ENCODE measurements at regions not wholly inside any gene's neighbourhood (a gene's known extent, or its start where the extent isn't known, plus 50 kb on each side); places are given as distances from the start of the nearest gene placed in this dataset.

- TF ChIP-seq CTCF (conservative IDR thresholded peaks at IDR 0.05; ENCODE audit: low read depth, low read length) (no peak), EZH2 (IDR thresholded peaks at IDR 0.05; ENCODE audit: low read length, unreplicated experiment) (no peak), EZH2phosphoT487 (IDR thresholded peaks at IDR 0.05; ENCODE audit: borderline replicate concordance, low read length) (no peak)
Measured at GRCh38 chr13:109370496-109370895, 415.9 kb downstream of the IRS2 start.

Data from PC-3 (cell line).